ENCODE measurements at regions not wholly inside any gene's neighbourhood (a gene's known extent, or its start where the extent isn't known, plus 50 kb on each side); places are given as distances from the start of the nearest gene placed in this dataset.

DNA sequence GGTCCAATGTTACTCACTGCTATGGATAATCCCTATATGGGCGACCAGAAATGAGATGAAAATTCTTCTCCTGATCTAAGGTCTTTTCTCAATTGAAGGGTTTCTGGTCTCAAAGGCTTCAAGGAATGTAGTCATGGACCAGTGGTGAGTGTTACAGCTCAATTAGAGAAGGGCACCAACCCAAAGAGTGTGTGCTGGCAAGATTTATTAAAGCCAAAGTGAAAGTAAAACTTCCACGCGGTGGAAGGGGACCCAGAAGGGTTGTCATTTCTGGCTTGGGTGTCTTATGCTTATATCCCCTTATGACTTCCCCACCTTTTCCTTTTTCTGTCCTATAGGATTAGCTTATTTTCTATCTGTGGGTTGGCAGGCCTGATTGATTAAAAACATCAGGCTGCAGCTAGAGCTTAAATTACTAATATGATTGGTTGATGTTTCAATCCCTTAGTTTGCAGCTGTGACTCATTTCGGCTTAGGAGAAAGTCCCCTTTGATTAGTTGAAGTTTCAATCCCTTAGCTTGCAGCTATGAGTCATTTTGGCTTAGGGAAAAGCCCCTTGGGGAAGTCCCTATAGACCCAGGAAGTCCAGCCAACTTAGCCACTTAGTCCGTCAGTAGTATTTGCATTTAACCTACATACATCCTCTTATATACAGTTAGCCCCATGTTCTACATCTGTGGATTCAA, 179.5 kb upstream of the NLGN4Y start:
- ChIA-PET CTCF (no interaction called here), POLR2A (no interaction called here)
- H3K4me2 ChIP-seq = peak overlapping the region; percentile 33; the same call in 2 of the 3 replicates
- WGBS (ENCODE audit: missing lambda C conversion rate) = 15% methylated on average over 5 of the region's 5 CpGs
- FAIRE-seq = no peak
- H3K27ac ChIP-seq = no peak overlapping the region
- H3K4me3 ChIP-seq = no peak overlapping the region
- TF ChIP-seq CBX2 (IDR thresholded peaks at IDR 0.05; ENCODE audit: borderline replicate concordance, low read depth) = no peak
- no peak for TF ChIP-seq NR3C1 (IDR thresholded peaks at IDR 0.05)
- TF ChIP-seq ZSCAN20 (CRISPR knock-in tag; IDR thresholded peaks at IDR 0.05) = no peak
- TF ChIP-seq CBX8 (IDR thresholded peaks at IDR 0.05) = no peak
- no peak for TF ChIP-seq ESRRA (IDR thresholded peaks at IDR 0.05; ENCODE audit: borderline replicate concordance, low read length)
- TF ChIP-seq FOXS1 (CRISPR knock-in tag; IDR thresholded peaks at IDR 0.05) = no peak
- no peak for TF ChIP-seq PHF8 (IDR thresholded peaks at IDR 0.05; ENCODE audit: borderline replicate concordance, low read depth)
- TF ChIP-seq EP300 (IDR thresholded peaks at IDR 0.05) = no peak
- peak in 1 of 2 experiments; percentile 25 for DNase-seq (ENCODE audit: low read depth in 1 of 2, low spot score in 1 of 2)
- no peak for ATAC-seq
- no peaks in the 10 kb centered on the region for H3K9me3 ChIP-seq
- no peaks in the 10 kb centered on the region for H3K4me1 ChIP-seq

GRCh38 chrY:14351590-14351989, 172.7 kb upstream of the NLGN4Y start:
- no peak for DNase-seq (ENCODE audit: low read depth in 1 of 2, low spot score in 1 of 2)
- Histone ChIP-seq H3K4me1 (no peaks in the 10 kb centered on the region), H3K9me3 (no peaks in the 10 kb centered on the region), H3K4me3 (no peak overlapping the region), H3K4me2 (no peak overlapping the region), H3K27ac (no peak overlapping the region)
- WGBS (ENCODE audit: missing lambda C conversion rate) = 0% methylated on average over 1 of the region's 1 CpG
- no peak for FAIRE-seq
- ChIA-PET POLR2A (no interaction called here), CTCF (no interaction called here)
- TF ChIP-seq HES2 (IDR thresholded peaks at IDR 0.05) = no peak
- TF ChIP-seq, protein P1, sequence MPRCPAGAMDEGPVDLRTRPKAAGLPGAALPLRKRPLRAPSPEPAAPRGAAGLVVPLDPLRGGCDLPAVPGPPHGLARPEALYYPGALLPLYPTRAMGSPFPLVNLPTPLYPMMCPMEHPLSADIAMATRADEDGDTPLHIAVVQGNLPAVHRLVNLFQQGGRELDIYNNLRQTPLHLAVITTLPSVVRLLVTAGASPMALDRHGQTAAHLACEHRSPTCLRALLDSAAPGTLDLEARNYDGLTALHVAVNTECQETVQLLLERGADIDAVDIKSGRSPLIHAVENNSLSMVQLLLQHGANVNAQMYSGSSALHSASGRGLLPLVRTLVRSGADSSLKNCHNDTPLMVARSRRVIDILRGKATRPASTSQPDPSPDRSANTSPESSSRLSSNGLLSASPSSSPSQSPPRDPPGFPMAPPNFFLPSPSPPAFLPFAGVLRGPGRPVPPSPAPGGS (IDR thresholded peaks at IDR 0.05) = no peak
- TF ChIP-seq HOXB13 (CRISPR knock-in tag; IDR thresholded peaks at IDR 0.05; ENCODE audit: low read depth) = no peak
- TF ChIP-seq RAD21 (conservative IDR thresholded peaks at IDR 0.05 in 1 of 2, IDR thresholded peaks at IDR 0.05 in 1 of 2) = no peak
- TF ChIP-seq ZC3H11A (IDR thresholded peaks at IDR 0.05) = no peak
- TF ChIP-seq, protein P2, sequence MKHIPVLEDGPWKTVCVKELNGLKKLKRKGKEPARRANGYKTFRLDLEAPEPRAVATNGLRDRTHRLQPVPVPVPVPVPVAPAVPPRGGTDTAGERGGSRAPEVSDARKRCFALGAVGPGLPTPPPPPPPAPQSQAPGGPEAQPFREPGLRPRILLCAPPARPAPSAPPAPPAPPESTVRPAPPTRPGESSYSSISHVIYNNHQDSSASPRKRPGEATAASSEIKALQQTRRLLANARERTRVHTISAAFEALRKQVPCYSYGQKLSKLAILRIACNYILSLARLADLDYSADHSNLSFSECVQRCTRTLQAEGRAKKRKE (CRISPR knock-in tag; IDR thresholded peaks at IDR 0.05; ENCODE audit: low read depth) = no peak
- TF ChIP-seq, protein P3, sequence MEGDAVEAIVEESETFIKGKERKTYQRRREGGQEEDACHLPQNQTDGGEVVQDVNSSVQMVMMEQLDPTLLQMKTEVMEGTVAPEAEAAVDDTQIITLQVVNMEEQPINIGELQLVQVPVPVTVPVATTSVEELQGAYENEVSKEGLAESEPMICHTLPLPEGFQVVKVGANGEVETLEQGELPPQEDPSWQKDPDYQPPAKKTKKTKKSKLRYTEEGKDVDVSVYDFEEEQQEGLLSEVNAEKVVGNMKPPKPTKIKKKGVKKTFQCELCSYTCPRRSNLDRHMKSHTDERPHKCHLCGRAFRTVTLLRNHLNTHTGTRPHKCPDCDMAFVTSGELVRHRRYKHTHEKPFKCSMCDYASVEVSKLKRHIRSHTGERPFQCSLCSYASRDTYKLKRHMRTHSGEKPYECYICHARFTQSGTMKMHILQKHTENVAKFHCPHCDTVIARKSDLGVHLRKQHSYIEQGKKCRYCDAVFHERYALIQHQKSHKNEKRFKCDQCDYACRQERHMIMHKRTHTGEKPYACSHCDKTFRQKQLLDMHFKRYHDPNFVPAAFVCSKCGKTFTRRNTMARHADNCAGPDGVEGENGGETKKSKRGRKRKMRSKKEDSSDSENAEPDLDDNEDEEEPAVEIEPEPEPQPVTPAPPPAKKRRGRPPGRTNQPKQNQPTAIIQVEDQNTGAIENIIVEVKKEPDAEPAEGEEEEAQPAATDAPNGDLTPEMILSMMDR (IDR thresholded peaks at IDR 0.05) = no peak
- TF ChIP-seq EP300 (IDR thresholded peaks at IDR 0.05) = no peak
- no peak for TF ChIP-seq MAZ (IDR thresholded peaks at IDR 0.05; ENCODE audit: borderline replicate concordance, low read depth, low read length)
- TF ChIP-seq GATA3 (IDR thresholded peaks at IDR 0.05; ENCODE audit: borderline replicate concordance) = no peak
- TF ChIP-seq FOXS1 (CRISPR knock-in tag; IDR thresholded peaks at IDR 0.05) = no peak
- ATAC-seq = no peak

GRCh38 chrY:14356154-14356553, 168.2 kb upstream of the NLGN4Y start:
- Histone ChIP-seq H3K4me3 (no peak overlapping the region), H3K4me1 (no peaks in the 10 kb centered on the region), H3K9me3 (no peaks in the 10 kb centered on the region), H3K27ac (no peak overlapping the region), H3K4me2 (no peak overlapping the region)
- ATAC-seq = no peak
- DNase-seq (ENCODE audit: low read depth in 1 of 2, low spot score in 1 of 2) = no peak
- 15% methylated on average over 2 of the region's 2 CpGs for WGBS (ENCODE audit: missing lambda C conversion rate)
- no peak for FAIRE-seq
- CTCF ChIA-PET = no interaction called here
- TF ChIP-seq CHD4 (IDR thresholded peaks at IDR 0.05; ENCODE audit: borderline replicate concordance) (no peak), NPAS2 (CRISPR knock-in tag; IDR thresholded peaks at IDR 0.05; ENCODE audit: borderline replicate concordance) (no peak), ZC3H11A (IDR thresholded peaks at IDR 0.05) (no peak), TFCP2L1 (CRISPR knock-in tag; IDR thresholded peaks at IDR 0.05) (no peak), FOSL2 (IDR thresholded peaks at IDR 0.05) (no peak), FOSL2 (CRISPR knock-in tag; IDR thresholded peaks at IDR 0.05) (no peak), ZNF302 (CRISPR knock-in tag; IDR thresholded peaks at IDR 0.05) (no peak), EHMT2 (IDR thresholded peaks at IDR 0.05; ENCODE audit: low read depth) (no peak), POLR2A (IDR thresholded peaks at IDR 0.05; ENCODE audit: low read length) (no peak), HOXB13 (CRISPR knock-in tag; IDR thresholded peaks at IDR 0.05; ENCODE audit: low read depth) (no peak), HDAC2 (IDR thresholded peaks at IDR 0.05) (no peak), HOXB5 (CRISPR knock-in tag; IDR thresholded peaks at IDR 0.05) (no peak), JUNB (IDR thresholded peaks at IDR 0.05) (no peak)
- TF ChIP-seq, protein P4, sequence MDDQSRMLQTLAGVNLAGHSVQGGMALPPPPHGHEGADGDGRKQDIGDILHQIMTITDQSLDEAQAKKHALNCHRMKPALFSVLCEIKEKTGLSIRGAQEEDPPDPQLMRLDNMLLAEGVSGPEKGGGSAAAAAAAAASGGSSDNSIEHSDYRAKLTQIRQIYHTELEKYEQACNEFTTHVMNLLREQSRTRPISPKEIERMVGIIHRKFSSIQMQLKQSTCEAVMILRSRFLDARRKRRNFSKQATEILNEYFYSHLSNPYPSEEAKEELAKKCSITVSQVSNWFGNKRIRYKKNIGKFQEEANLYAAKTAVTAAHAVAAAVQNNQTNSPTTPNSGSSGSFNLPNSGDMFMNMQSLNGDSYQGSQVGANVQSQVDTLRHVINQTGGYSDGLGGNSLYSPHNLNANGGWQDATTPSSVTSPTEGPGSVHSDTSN (IDR thresholded peaks at IDR 0.05) = no peak
- TF ChIP-seq, protein P3 (IDR thresholded peaks at IDR 0.05) = no peak
- POLR2A ChIA-PET = no interaction called here
